Activated naive CD8-positive, alpha-beta T cell treated with anti-CD3 and anti-CD28 coated beads, Interleukin-2, amount 50 U/mL, for 24 hours (primary cell): ENCODE measurements at regions not wholly inside any gene's neighbourhood (a gene's known extent, or its start where the extent isn't known, plus 50 kb on each side); places are given as distances from the start of the nearest gene placed in this dataset.

ENCODE experiments used
- ATAC-seq: fragments of 150-1000 bp; cut with Tn5 transposase; one replicate; pipeline ENCODE4 v1.10.0; 2021
- DNase-seq: peaks from one replicate; pipeline ENCODE4 v3.0.0; 2021
- H3K27ac Mint-ChIP-seq: one replicate; pipeline ENCODE4 v1.8.0; 2021; ENCODE audit warnings: mild to moderate bottlenecking, mixed read lengths
- H3K27me3 Mint-ChIP-seq: one replicate; pipeline ENCODE4 v1.8.0; 2021; ENCODE audit warnings: mixed read lengths
- H3K36me3 Mint-ChIP-seq: one replicate; pipeline ENCODE4 v1.8.0; 2021; ENCODE audit warnings: low read depth, mixed read lengths
- H3K4me1 Mint-ChIP-seq: one replicate; pipeline ENCODE4 v1.8.0; 2021; ENCODE audit warnings: mixed read lengths
- H3K4me3 Mint-ChIP-seq: one replicate; pipeline ENCODE4 v1.8.0; 2021; ENCODE audit warnings: mild to moderate bottlenecking, moderate library complexity, mixed read lengths
- H3K9me3 Mint-ChIP-seq: one replicate; pipeline ENCODE4 v1.8.0; 2021; ENCODE audit warnings: mixed read lengths

GRCh38 chr16:79867425-79867997 lies 267.0 kb upstream of the MAF start:
- DNase-seq = no peak
- no peaks in the 10 kb centered on the region for H3K4me1 Mint-ChIP-seq
- ATAC-seq = no peak
- no peak overlapping the region for H3K27ac Mint-ChIP-seq
- no peaks in the 10 kb centered on the region for H3K9me3 Mint-ChIP-seq
- no peaks in the 10 kb centered on the region for H3K36me3 Mint-ChIP-seq
- no peaks in the 10 kb centered on the region for H3K27me3 Mint-ChIP-seq
- H3K4me3 Mint-ChIP-seq = no peak overlapping the region

- no peaks in the 10 kb centered on the region for H3K36me3 Mint-ChIP-seq
- no peaks in the 10 kb centered on the region for H3K27me3 Mint-ChIP-seq
- DNase-seq (no peak), ATAC-seq (no peak)
- no peak overlapping the region for H3K27ac Mint-ChIP-seq
- no peaks in the 10 kb centered on the region for H3K4me1 Mint-ChIP-seq
- no peak overlapping the region for H3K4me3 Mint-ChIP-seq
- H3K9me3 Mint-ChIP-seq = no peaks in the 10 kb centered on the region
Measured at GRCh38 chr16:79865918-79866317, 265.4 kb upstream of the MAF start.

GRCh38 chr16:79864781-79865391 lies 264.3 kb upstream of the MAF start:
- no peaks in the 10 kb centered on the region for H3K4me1 Mint-ChIP-seq
- H3K27me3 Mint-ChIP-seq = peaks cover 3% of the 10 kb centered on the region
- no peaks in the 10 kb centered on the region for H3K9me3 Mint-ChIP-seq
- ATAC-seq (no peak), DNase-seq (no peak)
- no peaks in the 10 kb centered on the region for H3K36me3 Mint-ChIP-seq
- H3K4me3 Mint-ChIP-seq = no peak overlapping the region
- no peak overlapping the region for H3K27ac Mint-ChIP-seq

- peaks cover 3% of the 10 kb centered on the region for H3K27me3 Mint-ChIP-seq
- no peaks in the 10 kb centered on the region for H3K36me3 Mint-ChIP-seq
- no peaks in the 10 kb centered on the region for H3K4me1 Mint-ChIP-seq
- no peak for DNase-seq
- no peaks in the 10 kb centered on the region for H3K9me3 Mint-ChIP-seq
- H3K4me3 Mint-ChIP-seq = no peak overlapping the region
- H3K27ac Mint-ChIP-seq = no peak overlapping the region
- no peak for ATAC-seq
Measured at GRCh38 chr16:79864032-79864780, 263.7 kb upstream of the MAF start.

GRCh38 chr16:79863128-79864031 lies 262.8 kb upstream of the MAF start:
- H3K4me1 Mint-ChIP-seq = no peaks in the 10 kb centered on the region
- DNase-seq (no peak), ATAC-seq (no peak)
- no peak overlapping the region for H3K4me3 Mint-ChIP-seq
- H3K27ac Mint-ChIP-seq = no peak overlapping the region
- H3K36me3 Mint-ChIP-seq = no peaks in the 10 kb centered on the region
- H3K27me3 Mint-ChIP-seq = peaks cover 3% of the 10 kb centered on the region
- no peaks in the 10 kb centered on the region for H3K9me3 Mint-ChIP-seq

- Mint-ChIP-seq H3K27me3 (peaks cover 3% of the 10 kb centered on the region), H3K36me3 (no peaks in the 10 kb centered on the region), H3K4me1 (no peaks in the 10 kb centered on the region), H3K27ac (no peak overlapping the region), H3K4me3 (no peak overlapping the region), H3K9me3 (no peaks in the 10 kb centered on the region)
- DNase-seq (no peak), ATAC-seq (no peak)
Measured at GRCh38 chr16:79862601-79863000, 262.1 kb upstream of the MAF start.

GRCh38 chr16:79856581-79856980 lies 256.0 kb upstream of the MAF start:
- Mint-ChIP-seq H3K4me3 (no peak overlapping the region), H3K36me3 (peaks cover 4% of the 10 kb centered on the region), H3K4me1 (no peaks in the 10 kb centered on the region), H3K27me3 (peaks cover 7% of the 10 kb centered on the region), H3K9me3 (peaks cover 29% of the 10 kb centered on the region), H3K27ac (no peak overlapping the region)
- no peak for ATAC-seq
- DNase-seq = no peak

GRCh38 chr16:79850348-79850747 lies 249.8 kb upstream of the MAF start:
- ATAC-seq = no peak
- H3K4me1 Mint-ChIP-seq = peaks cover under 1% of the 10 kb centered on the region
- H3K27ac Mint-ChIP-seq = no peak overlapping the region
- DNase-seq = no peak
- peaks cover 2% of the 10 kb centered on the region for H3K27me3 Mint-ChIP-seq
- H3K36me3 Mint-ChIP-seq = no peaks in the 10 kb centered on the region
- no peak overlapping the region for H3K4me3 Mint-ChIP-seq
- H3K9me3 Mint-ChIP-seq = peaks cover 21% of the 10 kb centered on the region

GRCh38 chr16:79849119-79849518 lies 248.6 kb upstream of the MAF start:
- DNase-seq (no peak), ATAC-seq (no peak)
- H3K4me3 Mint-ChIP-seq = no peak overlapping the region
- peaks cover 2% of the 10 kb centered on the region for H3K27me3 Mint-ChIP-seq
- H3K4me1 Mint-ChIP-seq = peaks cover 3% of the 10 kb centered on the region
- H3K36me3 Mint-ChIP-seq = no peaks in the 10 kb centered on the region
- peaks cover 11% of the 10 kb centered on the region for H3K9me3 Mint-ChIP-seq
- no peak overlapping the region for H3K27ac Mint-ChIP-seq

- H3K36me3 Mint-ChIP-seq = no peaks in the 10 kb centered on the region
- H3K27ac Mint-ChIP-seq = no peak overlapping the region
- peaks cover 11% of the 10 kb centered on the region for H3K9me3 Mint-ChIP-seq
- H3K4me1 Mint-ChIP-seq = peaks cover 3% of the 10 kb centered on the region
- H3K27me3 Mint-ChIP-seq = peaks cover 2% of the 10 kb centered on the region
- no peak overlapping the region for H3K4me3 Mint-ChIP-seq
- ATAC-seq (no peak), DNase-seq (no peak)
Measured at GRCh38 chr16:79848719-79849118, 248.2 kb upstream of the MAF start.

- DNase-seq = no peak
- no peak for ATAC-seq
- Mint-ChIP-seq H3K4me1 (peaks cover 5% of the 10 kb centered on the region), H3K36me3 (no peaks in the 10 kb centered on the region), H3K4me3 (no peak overlapping the region), H3K27ac (no peak overlapping the region), H3K27me3 (peaks cover 2% of the 10 kb centered on the region), H3K9me3 (no peaks in the 10 kb centered on the region)
Measured at GRCh38 chr16:79847569-79847968, 247.0 kb upstream of the MAF start.

- Mint-ChIP-seq H3K4me3 (no peak overlapping the region), H3K27me3 (peaks cover 2% of the 10 kb centered on the region), H3K9me3 (no peaks in the 10 kb centered on the region), H3K36me3 (no peaks in the 10 kb centered on the region), H3K27ac (no peak overlapping the region), H3K4me1 (peaks cover 5% of the 10 kb centered on the region)
- DNase-seq (no peak), ATAC-seq (no peak)
Measured at GRCh38 chr16:79847101-79847500, 246.6 kb upstream of the MAF start.

GRCh38 chr16:79845734-79846135 lies 245.2 kb upstream of the MAF start:
- Mint-ChIP-seq H3K27me3 (peaks cover 5% of the 10 kb centered on the region), H3K36me3 (no peaks in the 10 kb centered on the region), H3K27ac (no peak overlapping the region), H3K4me1 (peaks cover 5% of the 10 kb centered on the region), H3K9me3 (no peaks in the 10 kb centered on the region), H3K4me3 (no peak overlapping the region)
- no peak for DNase-seq
- ATAC-seq = no peak

GRCh38 chr16:79845033-79845733 lies 244.6 kb upstream of the MAF start:
- DNase-seq (no peak), ATAC-seq (no peak)
- Mint-ChIP-seq H3K9me3 (no peaks in the 10 kb centered on the region), H3K27me3 (peaks cover 3% of the 10 kb centered on the region), H3K4me3 (no peak overlapping the region), H3K27ac (no peak overlapping the region), H3K36me3 (no peaks in the 10 kb centered on the region), H3K4me1 (peaks cover 5% of the 10 kb centered on the region)
